Panc1 (cell line): ENCODE measurements at regions not wholly inside any gene's neighbourhood (a gene's known extent, or its start where the extent isn't known, plus 50 kb on each side); places are given as distances from the start of the nearest gene placed in this dataset.

Experiments used
- TF ChIP-seq, protein P1 (sequence below): fragments of 450-650 bp; IDR thresholded peaks from 2 replicates; pipeline ENCODE4 v1.5.1; 2017; ENCODE audit warnings: mild to moderate bottlenecking
- TF ChIP-seq, protein P2 (sequence below), 2 experiments: IDR thresholded peaks; 2 replicates each; pipeline ENCODE4 v1.6.1; 2011 to 2012; ENCODE audit warnings: low read depth in 2 of 2, control low read depth in 1 of 2, low read length in 1 of 2, mild to moderate bottlenecking in 1 of 2, moderate library complexity in 1 of 2; ENCODE audit not compliant: insufficient read depth in 1 of 2

- TF ChIP-seq, protein P1, sequence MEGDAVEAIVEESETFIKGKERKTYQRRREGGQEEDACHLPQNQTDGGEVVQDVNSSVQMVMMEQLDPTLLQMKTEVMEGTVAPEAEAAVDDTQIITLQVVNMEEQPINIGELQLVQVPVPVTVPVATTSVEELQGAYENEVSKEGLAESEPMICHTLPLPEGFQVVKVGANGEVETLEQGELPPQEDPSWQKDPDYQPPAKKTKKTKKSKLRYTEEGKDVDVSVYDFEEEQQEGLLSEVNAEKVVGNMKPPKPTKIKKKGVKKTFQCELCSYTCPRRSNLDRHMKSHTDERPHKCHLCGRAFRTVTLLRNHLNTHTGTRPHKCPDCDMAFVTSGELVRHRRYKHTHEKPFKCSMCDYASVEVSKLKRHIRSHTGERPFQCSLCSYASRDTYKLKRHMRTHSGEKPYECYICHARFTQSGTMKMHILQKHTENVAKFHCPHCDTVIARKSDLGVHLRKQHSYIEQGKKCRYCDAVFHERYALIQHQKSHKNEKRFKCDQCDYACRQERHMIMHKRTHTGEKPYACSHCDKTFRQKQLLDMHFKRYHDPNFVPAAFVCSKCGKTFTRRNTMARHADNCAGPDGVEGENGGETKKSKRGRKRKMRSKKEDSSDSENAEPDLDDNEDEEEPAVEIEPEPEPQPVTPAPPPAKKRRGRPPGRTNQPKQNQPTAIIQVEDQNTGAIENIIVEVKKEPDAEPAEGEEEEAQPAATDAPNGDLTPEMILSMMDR = no peak
- TF ChIP-seq, protein P2, sequence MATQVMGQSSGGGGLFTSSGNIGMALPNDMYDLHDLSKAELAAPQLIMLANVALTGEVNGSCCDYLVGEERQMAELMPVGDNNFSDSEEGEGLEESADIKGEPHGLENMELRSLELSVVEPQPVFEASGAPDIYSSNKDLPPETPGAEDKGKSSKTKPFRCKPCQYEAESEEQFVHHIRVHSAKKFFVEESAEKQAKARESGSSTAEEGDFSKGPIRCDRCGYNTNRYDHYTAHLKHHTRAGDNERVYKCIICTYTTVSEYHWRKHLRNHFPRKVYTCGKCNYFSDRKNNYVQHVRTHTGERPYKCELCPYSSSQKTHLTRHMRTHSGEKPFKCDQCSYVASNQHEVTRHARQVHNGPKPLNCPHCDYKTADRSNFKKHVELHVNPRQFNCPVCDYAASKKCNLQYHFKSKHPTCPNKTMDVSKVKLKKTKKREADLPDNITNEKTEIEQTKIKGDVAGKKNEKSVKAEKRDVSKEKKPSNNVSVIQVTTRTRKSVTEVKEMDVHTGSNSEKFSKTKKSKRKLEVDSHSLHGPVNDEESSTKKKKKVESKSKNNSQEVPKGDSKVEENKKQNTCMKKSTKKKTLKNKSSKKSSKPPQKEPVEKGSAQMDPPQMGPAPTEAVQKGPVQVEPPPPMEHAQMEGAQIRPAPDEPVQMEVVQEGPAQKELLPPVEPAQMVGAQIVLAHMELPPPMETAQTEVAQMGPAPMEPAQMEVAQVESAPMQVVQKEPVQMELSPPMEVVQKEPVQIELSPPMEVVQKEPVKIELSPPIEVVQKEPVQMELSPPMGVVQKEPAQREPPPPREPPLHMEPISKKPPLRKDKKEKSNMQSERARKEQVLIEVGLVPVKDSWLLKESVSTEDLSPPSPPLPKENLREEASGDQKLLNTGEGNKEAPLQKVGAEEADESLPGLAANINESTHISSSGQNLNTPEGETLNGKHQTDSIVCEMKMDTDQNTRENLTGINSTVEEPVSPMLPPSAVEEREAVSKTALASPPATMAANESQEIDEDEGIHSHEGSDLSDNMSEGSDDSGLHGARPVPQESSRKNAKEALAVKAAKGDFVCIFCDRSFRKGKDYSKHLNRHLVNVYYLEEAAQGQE (IDR thresholded peaks at IDR 0.05; ENCODE audit: insufficient read depth in 1 of 2, low read depth in 2 of 2, low read length in 1 of 2) = no peak
These were observed 220.7 kb downstream of the IKZF2 start for GRCh38 chr2:212930556-212931260.
